Suprapubic skin (tissue), 4 donors: ENCODE measurements at regions not wholly inside any gene's neighbourhood (a gene's known extent, or its start where the extent isn't known, plus 50 kb on each side); places are given as distances from the start of the nearest gene placed in this dataset.

ENCODE experiments used
- DNase-seq, 2 donors: peaks; one replicate each; pipeline ENCODE4 v3.0.0-alpha.2; 2019; ENCODE audit warnings: low spot score in 2 of 2
- H3K27ac ChIP-seq: fragments of 200-600 bp; sonication (generic); one replicate; pipeline ENCODE4 v1.5.1; 2019
- H3K27me3 ChIP-seq: fragments of 200-600 bp; sonication (generic); one replicate; pipeline ENCODE4 v1.5.1; 2019
- H3K36me3 ChIP-seq: fragments of 200-600 bp; sonication (generic); one replicate; pipeline ENCODE4 v1.5.1; 2019
- H3K4me1 ChIP-seq: fragments of 200-600 bp; sonication (generic); one replicate; pipeline ENCODE4 v1.5.1; 2019
- H3K4me3 ChIP-seq: fragments of 200-600 bp; sonication (generic); one replicate; pipeline ENCODE4 v1.5.1; 2019; ENCODE audit warnings: mild to moderate bottlenecking
- H3K9me3 ChIP-seq: fragments of 200-600 bp; sonication (generic); one replicate; pipeline ENCODE4 v1.5.1; 2019
- EP300 ChIP-seq: sonication (generic); formaldehyde crosslinking; IDR thresholded peaks from one replicate; pipeline ENCODE4 v1.6.1; 2017; ENCODE audit warnings: antibody characterized with exemption
- POLR2A ChIP-seq, 2 donors: fragments of 450-650 bp; IDR thresholded peaks; one replicate each; pipeline ENCODE4 v1.6.1; 2017; ENCODE audit warnings: antibody characterized with exemption in 2 of 2, mild to moderate bottlenecking in 2 of 2, moderate library complexity in 2 of 2
- POLR2AphosphoS5 ChIP-seq, 3 donors: sonication (generic); formaldehyde crosslinking; IDR thresholded peaks; one replicate each; pipeline ENCODE4 v1.6.1; 2017; ENCODE audit warnings: antibody characterized with exemption in 3 of 3
- WGBS: methylation state at CpG from one replicate; pipeline ENCODE4 v1.1.5; 2018; 5-methylcytosine and 5-hydroxymethylcytosine counted together
- TF ChIP-seq, protein P1 (sequence below), 2 donors: fragments of 200-600 bp in 1 of 2; fragments of 450-650 bp in 1 of 2; sonication (generic) in 1 of 2; IDR thresholded peaks; one replicate each; pipeline ENCODE4 v1.5.1; 2016 to 2019; ENCODE audit warnings: antibody characterized with exemption in 2 of 2, mild to moderate bottlenecking in 1 of 2, moderate library complexity in 1 of 2

- no peak overlapping the region for H3K4me3 ChIP-seq
- no peaks in the 10 kb centered on the region for H3K4me1 ChIP-seq
- no peaks in the 10 kb centered on the region for H3K36me3 ChIP-seq
- H3K27me3 ChIP-seq = no peaks in the 10 kb centered on the region
- TF ChIP-seq EP300 = no peak
- TF ChIP-seq POLR2AphosphoS5 (IDR thresholded peaks at IDR 0.05) = no peak
- no peaks in the 10 kb centered on the region for H3K9me3 ChIP-seq
- H3K27ac ChIP-seq = no peak overlapping the region
- no peak for DNase-seq
- WGBS = 58% methylated on average over 2 of the region's 2 CpGs
These were observed 550.1 kb downstream of the OMA1 start for GRCh38 chr1:57996400-57996799.

DNA sequence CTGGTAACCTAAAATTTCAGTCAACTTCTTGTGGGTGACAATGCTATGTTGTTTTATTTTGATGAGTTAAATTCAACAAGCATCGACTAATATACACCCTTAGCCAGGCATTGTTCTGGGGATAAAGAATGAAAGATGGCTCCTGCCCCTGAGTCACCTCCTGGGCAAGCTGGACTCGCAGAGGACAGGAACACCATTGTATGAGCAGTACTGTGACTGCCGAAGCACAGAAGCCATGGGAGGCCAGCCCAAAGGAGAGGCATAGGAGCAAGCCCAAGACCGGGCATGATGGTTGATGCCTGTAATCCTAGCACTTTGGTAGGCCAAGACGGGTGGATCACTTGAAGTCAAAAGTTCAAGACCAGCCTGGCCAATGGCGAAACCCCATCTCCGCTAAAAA, 555.2 kb downstream of the OMA1 start:
- TF ChIP-seq EP300 = no peak
- TF ChIP-seq, protein P1, sequence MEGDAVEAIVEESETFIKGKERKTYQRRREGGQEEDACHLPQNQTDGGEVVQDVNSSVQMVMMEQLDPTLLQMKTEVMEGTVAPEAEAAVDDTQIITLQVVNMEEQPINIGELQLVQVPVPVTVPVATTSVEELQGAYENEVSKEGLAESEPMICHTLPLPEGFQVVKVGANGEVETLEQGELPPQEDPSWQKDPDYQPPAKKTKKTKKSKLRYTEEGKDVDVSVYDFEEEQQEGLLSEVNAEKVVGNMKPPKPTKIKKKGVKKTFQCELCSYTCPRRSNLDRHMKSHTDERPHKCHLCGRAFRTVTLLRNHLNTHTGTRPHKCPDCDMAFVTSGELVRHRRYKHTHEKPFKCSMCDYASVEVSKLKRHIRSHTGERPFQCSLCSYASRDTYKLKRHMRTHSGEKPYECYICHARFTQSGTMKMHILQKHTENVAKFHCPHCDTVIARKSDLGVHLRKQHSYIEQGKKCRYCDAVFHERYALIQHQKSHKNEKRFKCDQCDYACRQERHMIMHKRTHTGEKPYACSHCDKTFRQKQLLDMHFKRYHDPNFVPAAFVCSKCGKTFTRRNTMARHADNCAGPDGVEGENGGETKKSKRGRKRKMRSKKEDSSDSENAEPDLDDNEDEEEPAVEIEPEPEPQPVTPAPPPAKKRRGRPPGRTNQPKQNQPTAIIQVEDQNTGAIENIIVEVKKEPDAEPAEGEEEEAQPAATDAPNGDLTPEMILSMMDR (IDR thresholded peaks at IDR 0.05) = no peak
- TF ChIP-seq POLR2AphosphoS5 (IDR thresholded peaks at IDR 0.05) = no peak
- TF ChIP-seq POLR2A (IDR thresholded peaks at IDR 0.05) = no peak
- no peaks in the 10 kb centered on the region for H3K36me3 ChIP-seq
- no peak for DNase-seq
- H3K27me3 ChIP-seq = no peaks in the 10 kb centered on the region
- H3K9me3 ChIP-seq = no peaks in the 10 kb centered on the region
- 76% methylated on average over 7 of the region's 7 CpGs for WGBS
- H3K4me1 ChIP-seq = no peaks in the 10 kb centered on the region
- no peak overlapping the region for H3K27ac ChIP-seq
- H3K4me3 ChIP-seq = no peak overlapping the region

DNA sequence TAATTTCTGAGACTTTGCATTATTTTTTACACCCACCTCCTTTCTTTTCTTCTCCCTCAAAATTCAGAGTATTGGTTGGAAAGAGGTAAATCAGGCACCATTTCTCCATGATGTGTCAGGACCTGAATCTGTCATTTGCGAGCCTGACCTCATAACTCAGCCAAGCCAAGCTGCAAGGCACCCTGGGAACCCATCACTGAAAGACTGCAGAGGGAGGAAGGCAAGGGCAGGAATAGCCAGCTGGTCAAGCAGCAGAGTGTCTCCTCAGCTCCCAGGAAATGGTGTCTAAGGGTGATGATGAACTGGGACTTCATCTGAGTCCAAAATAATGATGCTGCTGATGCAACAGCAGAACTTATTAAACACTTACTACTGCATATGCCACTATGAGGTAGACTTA, 556.6 kb downstream of the OMA1 start:
- H3K27me3 ChIP-seq = no peaks in the 10 kb centered on the region
- DNase-seq = no peak
- no peaks in the 10 kb centered on the region for H3K9me3 ChIP-seq
- WGBS = 71% methylated on average over 1 of the region's 1 CpG
- no peak overlapping the region for H3K4me3 ChIP-seq
- H3K4me1 ChIP-seq = no peaks in the 10 kb centered on the region
- TF ChIP-seq EP300 (no peak), POLR2AphosphoS5 (IDR thresholded peaks at IDR 0.05) (no peak), POLR2A (IDR thresholded peaks at IDR 0.05) (no peak)
- TF ChIP-seq, protein P1 (IDR thresholded peaks at IDR 0.05) = no peak
- H3K27ac ChIP-seq = no peak overlapping the region
- no peaks in the 10 kb centered on the region for H3K36me3 ChIP-seq

DNA sequence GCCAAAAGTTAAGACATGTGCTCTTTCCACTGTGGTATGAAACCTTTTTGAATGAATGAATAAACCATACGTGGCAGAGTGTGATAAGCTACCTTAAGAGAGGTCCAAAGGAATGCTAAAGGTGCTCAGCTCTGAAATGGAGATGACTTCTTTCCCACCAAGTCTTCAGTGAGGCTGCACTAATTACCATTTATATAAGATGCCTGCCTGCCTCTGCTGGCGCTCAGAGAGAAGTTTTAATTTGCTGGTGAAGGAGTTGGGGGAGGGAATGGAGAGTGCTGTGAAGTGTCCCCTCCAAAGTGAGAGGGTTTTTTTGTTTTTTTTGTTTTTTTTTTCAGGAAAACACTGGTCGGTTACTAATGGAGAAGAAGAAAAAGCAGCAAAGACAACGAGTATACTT, 559.0 kb downstream of the OMA1 start:
- TF ChIP-seq, protein P1 (IDR thresholded peaks at IDR 0.05) = no peak
- TF ChIP-seq EP300 (no peak), POLR2AphosphoS5 (IDR thresholded peaks at IDR 0.05) (no peak), POLR2A (IDR thresholded peaks at IDR 0.05) (no peak)
- Histone ChIP-seq H3K9me3 (no peaks in the 10 kb centered on the region), H3K27me3 (no peaks in the 10 kb centered on the region), H3K36me3 (no peaks in the 10 kb centered on the region), H3K4me3 (no peak overlapping the region), H3K27ac (no peak overlapping the region), H3K4me1 (no peaks in the 10 kb centered on the region)
- no peak for DNase-seq
- WGBS = 59% methylated on average over 4 of the region's 4 CpGs

GRCh38 chr1:57986432-57986831, 560.1 kb downstream of the OMA1 start:
- H3K4me3 ChIP-seq = no peak overlapping the region
- DNase-seq = no peak
- H3K36me3 ChIP-seq = no peaks in the 10 kb centered on the region
- no peaks in the 10 kb centered on the region for H3K9me3 ChIP-seq
- no peak overlapping the region for H3K27ac ChIP-seq
- H3K27me3 ChIP-seq = no peaks in the 10 kb centered on the region
- TF ChIP-seq, protein P1 (IDR thresholded peaks at IDR 0.05) = no peak
- TF ChIP-seq EP300 = no peak
- no peak for TF ChIP-seq POLR2AphosphoS5 (IDR thresholded peaks at IDR 0.05)
- TF ChIP-seq POLR2A (IDR thresholded peaks at IDR 0.05) = no peak
- WGBS = 62% methylated on average over 5 of the region's 5 CpGs
- H3K4me1 ChIP-seq = no peaks in the 10 kb centered on the region

DNA sequence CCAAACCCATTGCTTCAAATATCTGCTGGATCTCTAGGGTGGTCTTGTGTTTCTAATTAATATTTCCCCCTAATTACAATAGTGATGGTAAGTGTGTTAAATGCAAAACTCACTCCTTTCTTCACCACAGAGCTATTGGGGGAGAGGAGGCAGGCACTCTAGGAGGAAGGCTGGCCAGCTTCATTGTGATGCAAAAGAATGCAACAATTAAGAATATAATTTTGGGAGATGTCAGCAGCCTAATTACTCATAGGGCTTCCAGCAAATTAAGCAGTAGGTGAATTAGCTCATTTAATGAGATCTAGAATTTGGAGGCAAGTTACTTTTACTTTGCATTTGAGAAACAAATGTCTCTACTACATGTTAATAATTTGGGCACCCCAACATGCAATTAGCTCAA, 560.4 kb upstream of the DAB1 start:
- H3K27ac ChIP-seq = no peak overlapping the region
- H3K4me3 ChIP-seq = no peak overlapping the region
- no peaks in the 10 kb centered on the region for H3K4me1 ChIP-seq
- no peak for TF ChIP-seq POLR2A (IDR thresholded peaks at IDR 0.05)
- TF ChIP-seq, protein P1 (IDR thresholded peaks at IDR 0.05) = no peak
- TF ChIP-seq POLR2AphosphoS5 (IDR thresholded peaks at IDR 0.05) = no peak
- TF ChIP-seq EP300 = no peak
- H3K27me3 ChIP-seq = no peaks in the 10 kb centered on the region
- H3K36me3 ChIP-seq = no peaks in the 10 kb centered on the region
- DNase-seq = no peak
- H3K9me3 ChIP-seq = no peaks in the 10 kb centered on the region
